ENCODE measurements at regions not wholly inside any gene's neighbourhood (a gene's known extent, or its start where the extent isn't known, plus 50 kb on each side); places are given as distances from the start of the nearest gene placed in this dataset.
A peak's percentile ranks its signal among the peaks of the same experiment; 100 is the strongest.
"Not testable (repeated sequence)": the region's sequence is repeated elsewhere in the genome, so short reads cannot be mapped to it uniquely, and the experiment has no call there.

DNA sequence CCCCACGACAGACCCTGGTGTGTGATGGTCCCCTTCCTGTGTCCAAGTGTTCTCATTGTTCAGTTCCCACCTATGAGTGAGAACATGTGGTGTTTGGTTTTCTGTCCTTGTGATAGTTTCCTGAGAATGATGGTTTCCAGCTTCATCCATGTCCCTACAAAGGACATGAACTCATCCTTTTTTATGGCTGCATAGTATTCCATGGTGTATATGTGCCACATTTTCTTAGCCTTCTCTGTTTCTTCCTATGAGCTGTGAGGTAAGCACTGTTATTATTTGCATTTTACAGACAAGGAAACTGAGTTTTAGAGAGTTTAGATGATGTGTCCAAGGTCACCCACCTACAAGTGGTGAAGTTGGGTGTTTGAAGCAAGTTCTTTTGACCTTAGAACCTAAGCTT, 51.1 kb upstream of the BNC1 start:
- not testable (repeated sequence) for DNase-seq

DNA sequence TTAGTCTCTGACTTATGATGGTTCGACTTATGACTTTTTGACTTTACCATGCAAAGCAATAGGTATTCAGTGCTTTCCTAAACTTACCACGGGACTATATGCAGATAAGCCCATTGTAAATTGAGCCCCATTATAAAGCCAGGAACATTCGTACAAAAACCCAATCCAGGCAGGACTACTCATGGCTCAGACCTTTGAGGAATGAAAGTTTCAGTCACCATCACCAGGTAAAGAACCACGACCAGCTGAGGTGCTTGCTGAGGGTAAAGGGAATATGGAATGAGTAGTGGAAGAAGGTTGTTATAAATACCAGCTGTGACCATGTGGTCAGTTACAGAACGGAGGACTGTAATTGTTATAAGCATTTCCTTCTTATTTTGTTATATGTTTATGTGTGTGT, 54.9 kb upstream of the BNC1 start:
- no peak for DNase-seq

DNA sequence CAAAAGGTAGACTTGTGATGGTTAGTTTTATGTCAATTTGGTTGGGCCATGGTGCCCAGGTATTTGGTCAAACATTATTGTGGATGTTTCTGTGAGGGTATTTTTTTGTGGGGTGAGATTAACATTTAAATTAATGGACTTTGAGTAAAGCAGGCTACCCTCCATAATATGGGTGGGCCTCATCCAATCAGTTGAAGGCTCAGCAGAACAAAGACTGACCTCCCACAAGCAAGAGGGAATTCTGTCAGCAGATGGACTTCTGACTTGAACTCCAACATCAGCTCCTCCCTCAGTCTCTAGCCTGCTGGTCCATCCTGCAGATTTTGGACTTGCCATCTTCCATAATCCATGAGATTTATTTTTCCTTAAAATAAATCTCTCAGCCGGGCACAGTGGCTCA, 55.6 kb upstream of the BNC1 start:
- DNase-seq, result no peak

DNA sequence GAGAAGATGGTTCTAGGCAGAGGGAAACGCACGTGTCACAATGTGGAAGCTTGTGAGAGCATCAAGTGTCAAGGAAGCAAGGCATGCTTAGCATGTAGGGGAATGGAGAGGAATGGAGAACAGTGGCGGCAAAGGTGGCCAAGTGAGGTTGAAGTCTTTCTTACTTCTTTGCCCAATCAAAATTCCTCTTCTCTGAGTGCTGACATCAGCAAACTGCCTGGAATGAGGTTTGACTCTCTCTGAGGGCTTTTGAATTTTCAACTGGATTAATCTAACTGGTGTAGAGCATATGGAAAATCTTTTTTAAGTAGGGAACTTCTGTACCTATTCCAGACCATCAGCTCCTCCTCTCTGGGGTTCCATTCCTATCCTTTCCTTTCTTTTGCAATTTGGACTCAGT, 61.9 kb upstream of the BNC1 start:
- DNase-seq, result no peak

DNA sequence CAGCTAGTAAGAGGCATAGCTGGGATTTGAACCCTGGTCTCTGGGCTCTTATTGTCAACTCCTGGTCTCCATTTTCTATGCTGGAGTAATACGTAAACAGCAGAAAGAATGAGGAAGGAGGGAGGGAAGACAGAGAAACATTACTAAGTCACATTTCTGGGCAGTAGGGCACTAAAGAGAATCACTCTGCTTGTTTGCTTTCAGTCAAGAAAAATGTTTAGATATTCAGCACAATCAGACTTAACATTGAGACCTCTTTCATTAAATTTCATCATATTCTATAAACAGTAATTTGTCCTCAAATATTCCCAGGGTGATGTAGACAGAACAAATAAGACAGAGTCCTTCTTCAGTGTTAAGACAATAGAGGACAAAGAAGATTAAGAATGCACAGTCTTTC, 67.7 kb upstream of the BNC1 start:
- DNase-seq, result no peak

DNA sequence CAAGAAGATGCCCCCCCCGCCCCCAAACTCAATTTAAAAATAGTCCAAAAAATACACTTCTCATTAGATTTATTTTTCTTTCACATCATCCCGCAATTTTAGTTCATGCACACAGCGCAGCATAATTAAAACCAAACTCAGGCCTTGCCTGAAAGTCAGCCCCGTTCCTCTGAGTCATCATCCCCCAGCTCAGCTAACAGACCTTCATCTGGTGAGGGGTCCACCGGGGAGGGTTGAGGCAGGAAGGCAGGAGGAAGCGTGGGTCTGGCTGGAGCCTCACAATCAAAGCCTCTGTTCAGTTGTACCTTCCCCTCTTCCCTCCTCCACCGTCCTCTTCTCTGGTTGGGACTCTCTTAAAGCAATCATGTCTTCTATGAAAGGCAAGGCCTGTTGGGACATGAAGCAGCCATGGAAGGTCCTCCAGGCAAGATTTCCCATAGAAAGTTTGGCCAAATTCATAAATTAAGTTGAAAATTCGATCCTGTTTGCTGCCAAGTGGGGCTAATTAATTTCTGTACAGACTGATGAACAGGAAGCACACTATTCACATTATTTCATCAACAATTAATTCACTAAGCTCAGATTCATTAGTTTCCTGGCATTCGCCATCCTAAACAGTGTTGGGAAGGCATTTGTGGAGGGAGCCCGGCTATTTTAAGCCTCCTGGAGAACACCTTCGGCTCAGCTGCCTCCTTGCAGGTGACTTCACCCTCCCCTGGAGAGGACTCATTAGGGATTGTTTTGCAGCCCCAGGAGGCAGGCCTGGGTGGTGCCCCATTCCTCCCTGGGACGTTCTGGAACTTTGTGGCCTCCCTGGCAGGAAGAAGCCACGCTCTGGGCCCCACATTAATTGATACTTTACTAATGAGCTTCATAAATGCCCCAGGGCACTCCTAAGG, 72.3 kb upstream of the BNC1 start:
- DNase-seq, result no peak

DNA sequence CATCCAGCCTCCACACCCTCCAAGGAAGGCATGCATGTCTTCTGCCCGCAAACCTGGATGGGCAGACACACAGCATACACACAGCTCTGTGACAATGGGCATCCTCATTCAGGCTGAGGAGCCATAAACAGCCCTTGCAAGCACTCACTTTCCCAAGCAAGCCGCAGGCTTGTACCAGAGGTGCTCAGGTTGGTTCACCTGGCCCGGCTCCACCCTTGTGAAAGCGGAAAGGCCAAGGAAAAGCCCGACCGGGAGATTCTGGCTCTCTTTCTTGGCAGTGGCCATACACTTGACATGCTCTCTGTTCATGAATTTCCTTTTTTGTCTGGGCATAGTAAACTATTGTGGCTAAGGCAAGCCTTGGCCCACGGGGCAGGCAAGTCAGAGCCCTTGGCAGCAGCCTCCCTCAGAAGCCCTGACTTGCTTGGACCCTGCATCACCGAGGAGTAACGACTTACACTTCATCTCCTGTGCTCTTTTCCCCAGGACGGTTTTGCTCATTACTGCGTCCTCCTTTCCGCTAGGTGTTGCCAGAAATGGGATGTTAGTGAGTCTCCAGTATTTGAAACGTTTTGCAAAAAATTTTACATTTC, 74.6 kb upstream of the BNC1 start:
- no peak for DNase-seq

DNA sequence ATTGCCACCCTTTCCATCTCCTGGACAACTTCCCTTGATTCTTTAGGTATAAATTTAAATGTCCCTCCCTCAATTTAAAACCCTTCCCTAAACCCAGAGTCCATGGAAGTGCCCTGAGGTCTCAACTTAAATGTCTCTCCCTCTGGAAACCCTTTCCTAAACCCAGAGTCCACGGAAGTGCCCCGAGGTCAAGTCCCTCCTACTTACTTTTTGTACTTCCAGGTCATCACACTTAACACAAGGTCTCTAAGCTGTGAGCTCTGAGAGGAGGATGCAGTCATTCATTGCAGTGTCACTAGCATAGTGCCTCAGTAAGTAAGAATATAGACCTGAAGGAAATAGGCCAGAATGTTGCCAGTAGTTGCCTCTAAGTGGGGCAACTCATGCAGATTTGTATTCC, 78.2 kb upstream of the BNC1 start:
- DNase-seq, result no peak

DNA sequence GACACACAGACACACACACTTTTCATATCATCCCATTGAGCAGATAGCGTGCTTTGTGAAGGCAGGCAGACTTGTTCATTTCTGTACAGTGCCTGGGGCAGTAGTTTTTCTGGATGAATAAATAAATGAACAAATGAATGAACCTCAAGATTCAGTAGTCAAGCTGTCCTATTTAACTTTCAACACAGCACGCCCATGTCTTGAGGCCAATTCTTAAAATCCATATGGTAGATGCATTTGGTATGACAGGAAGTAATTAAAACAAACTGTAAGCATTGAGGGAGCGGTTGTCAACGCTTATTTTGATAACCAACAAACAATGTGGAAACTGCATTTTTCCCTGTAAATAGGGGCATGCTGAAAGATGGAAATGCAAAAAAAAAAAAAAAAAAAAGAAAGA, 80.0 kb upstream of the BNC1 start:
- DNase-seq, result no peak

DNA sequence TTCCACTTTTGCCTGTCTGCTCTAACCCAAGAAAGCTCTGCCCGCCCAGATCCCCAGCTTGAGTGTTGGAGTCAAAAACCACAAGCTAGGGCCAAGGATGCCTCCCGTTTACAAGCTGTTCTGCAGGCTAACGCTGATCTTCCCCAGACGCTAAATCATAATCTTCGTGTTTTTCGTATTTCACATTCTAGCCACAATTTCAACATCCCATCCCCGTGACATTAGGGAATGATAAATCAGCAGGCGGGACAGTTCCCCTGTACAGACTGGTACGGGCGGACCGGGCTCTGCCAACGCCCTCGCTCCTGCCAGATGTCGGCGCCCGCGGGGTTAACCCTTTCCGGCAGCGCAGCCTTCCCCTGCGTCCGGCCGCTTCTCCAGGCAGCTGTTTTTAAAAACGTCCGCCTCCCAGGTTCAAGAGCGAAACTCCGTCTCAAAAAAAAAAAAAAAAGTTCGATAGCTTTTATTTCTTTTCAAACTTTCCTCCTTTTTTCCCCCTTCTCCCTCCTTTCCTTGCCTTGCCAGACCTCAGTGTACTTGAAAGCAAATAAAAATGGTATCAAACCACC, 81.0 kb upstream of the BNC1 start:
- no peak for DNase-seq

DNA sequence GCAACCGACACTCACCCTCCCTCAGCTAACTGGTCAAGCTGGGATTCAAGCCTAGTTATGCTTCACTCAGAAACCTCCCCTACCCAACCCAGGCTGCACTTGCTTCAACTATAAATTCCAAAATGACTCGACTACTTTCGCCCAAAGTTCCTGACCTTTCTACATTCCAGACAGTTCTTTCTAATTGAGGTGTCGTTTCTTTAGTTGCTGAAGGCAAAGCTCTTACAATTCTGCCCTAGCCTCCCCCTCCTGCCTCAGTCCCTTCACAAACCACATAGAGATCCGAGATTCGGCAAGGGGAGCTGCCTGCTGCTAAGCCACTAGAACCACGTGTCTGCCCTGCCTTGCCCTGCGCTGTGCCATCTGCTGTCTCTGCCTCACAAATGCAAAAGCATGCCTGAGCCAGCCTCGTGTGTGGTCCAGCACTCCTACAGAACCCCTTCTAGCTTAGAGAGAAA, 74.7 kb upstream of the SH3GL3 start:
- no peak for DNase-seq

DNA sequence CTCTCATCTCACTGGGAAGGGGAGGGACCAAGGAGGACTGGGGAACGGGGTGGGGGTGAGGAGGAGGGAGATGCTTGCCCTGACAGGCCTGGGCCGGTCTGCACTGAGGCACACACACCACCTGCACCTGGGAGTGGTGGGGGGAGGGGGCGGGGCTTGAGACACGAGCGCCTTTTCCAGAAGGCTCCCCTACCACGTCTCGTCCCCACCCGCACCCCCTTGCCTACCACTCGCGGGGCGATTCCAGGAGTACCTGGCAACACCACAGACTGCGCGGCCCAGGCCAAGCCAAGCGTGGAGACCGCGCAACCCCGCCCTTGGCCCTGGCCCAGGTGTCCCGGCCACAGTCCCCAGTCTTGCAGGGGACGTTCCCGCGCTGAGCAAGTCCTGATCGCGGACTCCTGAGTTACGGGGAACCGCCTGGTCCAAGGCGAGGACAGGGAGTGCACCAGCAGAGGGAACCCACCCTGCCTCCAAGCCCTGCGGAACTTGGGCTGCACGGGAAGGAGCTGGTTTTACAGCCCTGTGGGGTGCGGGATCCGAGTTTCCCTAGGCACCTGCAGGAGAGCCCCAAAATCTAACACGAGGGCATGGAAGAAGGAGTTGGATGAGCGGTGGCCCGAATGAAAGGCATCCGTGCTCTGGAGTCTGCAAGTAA, 68.1 kb upstream of the SH3GL3 start:
- no peak for DNase-seq

DNA sequence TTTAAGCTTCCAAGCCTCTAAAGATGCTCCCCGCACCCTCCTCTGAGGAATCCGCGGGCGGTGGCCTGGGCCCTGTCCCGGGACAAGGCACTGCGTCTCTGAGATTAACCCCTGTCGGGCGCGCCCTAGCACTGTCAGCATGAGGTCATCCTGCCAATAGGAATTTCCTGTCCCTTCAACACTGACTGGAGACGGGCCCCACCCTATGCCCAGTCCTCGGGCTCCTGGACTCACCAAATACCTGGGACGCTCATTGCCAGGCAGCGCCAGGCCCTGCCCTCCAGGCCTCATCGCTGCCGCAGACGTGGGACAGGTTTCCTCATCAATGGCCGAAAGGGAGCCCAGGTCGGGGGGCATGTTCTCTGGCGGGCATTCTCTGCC, 67.6 kb upstream of the SH3GL3 start:
- DNase-seq, result no peak

DNA sequence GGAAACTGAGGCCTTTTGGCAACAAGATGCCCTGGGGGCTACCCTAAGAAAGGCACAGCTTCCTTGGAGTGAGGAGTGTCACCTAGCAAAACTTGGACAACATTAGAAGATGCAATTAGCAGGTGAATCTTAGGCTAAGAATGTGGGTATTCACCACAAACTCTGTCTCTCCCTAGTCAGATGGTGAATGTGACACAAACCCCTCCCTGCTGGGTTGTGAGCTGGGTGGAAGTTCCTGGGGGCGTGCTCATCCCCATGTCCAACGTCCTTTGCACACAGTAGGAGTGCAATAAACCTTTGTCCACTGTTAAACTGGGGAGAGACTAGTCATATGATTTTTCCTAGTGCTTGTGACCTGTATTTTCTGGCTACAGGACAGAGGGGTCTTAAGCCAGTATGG, 67.1 kb upstream of the SH3GL3 start:
- no peak for DNase-seq

DNA sequence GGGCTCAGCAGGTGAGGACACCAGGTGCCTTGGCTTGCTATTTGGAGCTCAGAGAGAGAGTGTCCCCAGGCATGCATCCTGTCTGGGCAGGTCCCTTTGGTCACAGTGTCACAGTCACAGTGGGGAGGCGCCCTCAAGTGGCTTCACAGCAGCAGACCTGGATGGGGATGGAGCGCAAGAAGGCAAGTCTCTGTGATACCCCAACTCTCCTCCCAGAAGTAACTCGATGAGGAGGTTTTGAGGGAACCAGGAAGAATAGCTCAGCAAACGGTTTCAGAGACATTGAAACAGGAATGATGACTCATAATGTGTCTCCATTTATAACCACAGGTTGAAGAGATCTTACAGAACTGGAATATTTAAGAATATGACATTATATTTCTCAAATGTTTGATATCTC, 66.5 kb upstream of the SH3GL3 start:
- DNase-seq, result peak; percentile 15

DNA sequence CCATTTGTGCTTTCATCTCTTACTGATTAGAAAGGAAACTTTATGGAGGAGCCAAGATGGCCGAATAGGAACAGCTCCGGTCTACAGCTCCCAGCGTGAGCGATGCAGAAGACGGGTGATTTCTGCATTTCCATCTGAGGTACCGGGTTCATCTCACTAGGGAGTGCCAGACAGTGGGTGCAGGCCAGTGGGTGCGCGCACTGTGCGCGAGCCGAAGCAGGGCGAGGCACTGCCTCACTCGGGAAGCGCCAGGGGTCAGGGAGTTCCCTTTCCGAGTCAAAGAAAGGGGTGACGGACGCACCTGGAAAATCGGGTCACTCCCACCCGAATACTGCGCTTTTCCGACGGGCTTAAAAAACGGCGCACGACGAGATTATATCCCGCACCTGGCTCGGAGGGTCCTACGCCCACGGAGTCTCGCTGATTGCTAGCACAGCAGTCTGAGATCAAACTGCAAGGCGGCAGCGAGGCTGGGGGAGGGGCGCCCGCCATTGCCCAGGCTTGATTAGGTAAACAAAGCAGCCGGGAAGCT, 63.5 kb upstream of the SH3GL3 start:
- DNase-seq, result not testable (repeated sequence)

DNA sequence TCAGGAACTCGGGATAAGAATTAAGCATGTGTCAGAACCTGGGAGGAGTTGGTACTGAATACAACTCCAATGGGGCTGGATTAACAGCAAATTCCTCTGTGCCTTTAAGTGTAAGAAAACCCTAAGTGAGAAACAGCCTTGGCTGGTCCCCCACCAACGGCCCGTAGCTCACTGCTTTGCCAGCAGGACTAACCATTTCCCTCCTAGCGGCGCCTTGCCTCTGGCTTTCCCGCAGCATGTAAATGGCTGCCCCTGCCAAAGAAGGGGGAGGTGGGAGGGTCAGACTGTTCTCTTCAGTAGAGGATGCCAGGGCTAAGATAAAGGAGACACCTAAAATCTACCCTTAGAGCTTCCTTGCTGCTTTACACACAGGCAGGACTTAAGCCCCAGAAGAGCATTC, 51.0 kb upstream of the SH3GL3 start:
- DNase-seq, result no peak

Data from stimulated activated CD4-positive, alpha-beta T cell treated with anti-CD3 and anti-CD28 coated beads, Interleukin-4, amount 100 ng/mL, for 24 hours (primary cell).